ENCODE measurements at regions not wholly inside any gene's neighbourhood (a gene's known extent, or its start where the extent isn't known, plus 50 kb on each side); places are given as distances from the start of the nearest gene placed in this dataset.

- intact Hi-C loops (cut with DNase I), result no loop called here
- DNase-seq (ENCODE audit: missing footprints) (no peak), ATAC-seq (no peak)
These were observed 323.3 kb downstream of the MAN2A1 start for GRCh38 chr5:110013017-110013416.

- DNase-seq (ENCODE audit: missing footprints) (no peak), ATAC-seq (no peak)
- intact Hi-C loops (cut with DNase I), result no loop called here
These were observed 328.1 kb downstream of the MAN2A1 start for GRCh38 chr5:110017854-110018253.

- intact Hi-C loops (cut with DNase I), result no loop called here
- ATAC-seq, result no peak
- no peak for DNase-seq (ENCODE audit: missing footprints)
These were observed 328.8 kb downstream of the MAN2A1 start for GRCh38 chr5:110018509-110018908.

GRCh38 chr5:110019119-110019518, 329.4 kb downstream of the MAN2A1 start:
- DNase-seq (ENCODE audit: missing footprints), result no peak
- intact Hi-C loops (cut with DNase I), result no loop called here
- no peak for ATAC-seq

GRCh38 chr5:110019780-110020179, 330.1 kb downstream of the MAN2A1 start:
- DNase-seq (ENCODE audit: missing footprints) (no peak), ATAC-seq (no peak)
- intact Hi-C loops (cut with DNase I), result no loop called here

GRCh38 chr5:110021251-110021650, 331.5 kb downstream of the MAN2A1 start:
- intact Hi-C loops (cut with DNase I), result no loop called here
- no peak for DNase-seq (ENCODE audit: missing footprints)
- ATAC-seq, result no peak

- DNase-seq (ENCODE audit: missing footprints), result no peak
- ATAC-seq, result no peak
- intact Hi-C loops (cut with DNase I), result no loop called here
These were observed 335.4 kb downstream of the MAN2A1 start for GRCh38 chr5:110025160-110025559.

- DNase-seq (ENCODE audit: missing footprints) (no peak), ATAC-seq (no peak)
- intact Hi-C loops (cut with DNase I), result no loop called here
These were observed 338.0 kb downstream of the MAN2A1 start for GRCh38 chr5:110027527-110028322.

GRCh38 chr5:110031402-110032140, 341.8 kb downstream of the MAN2A1 start:
- intact Hi-C loops (cut with DNase I), result no loop called here
- ATAC-seq (no peak), DNase-seq (ENCODE audit: missing footprints) (no peak)

GRCh38 chr5:110032376-110032775, 342.6 kb downstream of the MAN2A1 start:
- ATAC-seq (no peak), DNase-seq (ENCODE audit: missing footprints) (no peak)
- intact Hi-C loops (cut with DNase I), result no loop called here

- no peak for ATAC-seq
- no peak for DNase-seq (ENCODE audit: missing footprints)
- intact Hi-C loops (cut with DNase I), result no loop called here
These were observed 344.4 kb downstream of the MAN2A1 start for GRCh38 chr5:110034056-110034600.

- ATAC-seq, result no peak
- intact Hi-C loops (cut with DNase I), result no loop called here
- no peak for DNase-seq (ENCODE audit: missing footprints)
These were observed 348.7 kb downstream of the MAN2A1 start for GRCh38 chr5:110038297-110038997.

GRCh38 chr5:110040178-110040577, 350.5 kb downstream of the MAN2A1 start:
- DNase-seq (ENCODE audit: missing footprints) (no peak), ATAC-seq (no peak)
- intact Hi-C loops (cut with DNase I), result no loop called here

- DNase-seq (ENCODE audit: missing footprints) (no peak), ATAC-seq (no peak)
- intact Hi-C loops (cut with DNase I), result no loop called here
These were observed 353.3 kb downstream of the MAN2A1 start for GRCh38 chr5:110043025-110043424.

- ATAC-seq, result no peak
- DNase-seq (ENCODE audit: missing footprints), result no peak
- intact Hi-C loops (cut with DNase I), result no loop called here
These were observed 355.4 kb downstream of the MAN2A1 start for GRCh38 chr5:110045158-110045557.

GRCh38 chr5:110048491-110048890, 358.8 kb downstream of the MAN2A1 start:
- intact Hi-C loops (cut with DNase I), result no loop called here
- DNase-seq (ENCODE audit: missing footprints), result no peak
- no peak for ATAC-seq

GRCh38 chr5:110049816-110050215, 360.1 kb downstream of the MAN2A1 start:
- no peak for ATAC-seq
- DNase-seq (ENCODE audit: missing footprints), result no peak
- intact Hi-C loops (cut with DNase I), result no loop called here

- DNase-seq (ENCODE audit: missing footprints) (no peak), ATAC-seq (no peak)
- intact Hi-C loops (cut with DNase I), result no loop called here
These were observed 361.1 kb downstream of the MAN2A1 start for GRCh38 chr5:110050640-110051345.

- intact Hi-C loops (cut with DNase I), result no loop called here
- ATAC-seq, result no peak
- no peak for DNase-seq (ENCODE audit: missing footprints)
These were observed 363.5 kb downstream of the MAN2A1 start for GRCh38 chr5:110053205-110053604.

All from Right ventricle myocardium inferior (tissue), 1 donor.